Kidney (tissue), 10 donors: ENCODE measurements at regions not wholly inside any gene's neighbourhood (a gene's known extent, or its start where the extent isn't known, plus 50 kb on each side); places are given as distances from the start of the nearest gene placed in this dataset.
"Not testable (repeated sequence)": the region's sequence is repeated elsewhere in the genome, so short reads cannot be mapped to it uniquely, and the experiment has no call there.

Experiments used
- DNase-seq, 5 donors: peaks; one replicate each; pipeline ENCODE4 v3.0.0-alpha.2; 2013 to 2020
- FAIRE-seq: peaks from 2 replicates; lab custom pipeline; 2012; peaks lifted over from hg19 to GRCh38; lab: Jason Lieb, UNC
- H3K27ac ChIP-seq, 2 donors: one replicate each; pipeline ENCODE4 v1.7.0; 2013; ENCODE audit warnings: low read depth in 2 of 2, low read length in 2 of 2, inconsistent platforms in 1 of 2
- H3K27me3 ChIP-seq: one replicate; pipeline ENCODE4 v1.7.1; 2013; ENCODE audit warnings: low read length, inconsistent platforms; ENCODE audit not compliant: control insufficient read depth, insufficient read depth
- H3K36me3 ChIP-seq, 3 donors: one replicate each; pipeline versions ENCODE4 v1.7.0 to v1.7.1; 2013; ENCODE audit warnings: low read length in 3 of 3, control low read depth in 1 of 3, inconsistent platforms in 1 of 3; ENCODE audit not compliant: insufficient read depth in 3 of 3, control insufficient read depth in 2 of 3
- H3K4me1 ChIP-seq, 3 donors: one replicate each; pipeline versions ENCODE4 v1.7.0 to v1.7.1; 2013; ENCODE audit warnings: low read length in 3 of 3, inconsistent platforms in 1 of 3, low read depth in 1 of 3; ENCODE audit not compliant: control insufficient read depth in 2 of 3, insufficient read depth in 2 of 3
- H3K4me3 ChIP-seq, 3 donors: one replicate each; pipeline versions ENCODE4 v1.7.0 to v1.8.1; 2013; ENCODE audit warnings: low read length in 3 of 3, control low read depth in 1 of 3, inconsistent platforms in 1 of 3
- H3K9ac ChIP-seq, 3 donors: one replicate each; pipeline versions ENCODE4 v1.7.0 to v1.7.1; 2013; ENCODE audit warnings: low read length in 3 of 3, control low read depth in 1 of 3, inconsistent platforms in 1 of 3
- H3K9me3 ChIP-seq, 3 donors: one replicate each; pipeline versions ENCODE4 v1.7.0 to v1.7.1; 2013; ENCODE audit warnings: low read length in 3 of 3, control low read depth in 1 of 3, inconsistent platforms in 1 of 3; ENCODE audit not compliant: control insufficient read depth in 2 of 3, insufficient read depth in 1 of 3
- intact Hi-C: fragments of 100-400 bp; cut with DNase I; formaldehyde crosslinking; loops from one replicate; pipeline ENCODE4 v1.11.1; 2022
- donor health status: control.
- donor health status: control.
- donor health status: DM: yes; HTN: yes; CAD: no.
- donor health status: Normal renal cell carcinoma (clear cell type).

GRCh38 chr9:64622058-64622457 is 663.0 kb downstream of the FOXD4L5 start:
- H3K9me3 ChIP-seq, H3K27me3 ChIP-seq, H3K4me1 ChIP-seq, FAIRE-seq, H3K36me3 ChIP-seq, H3K27ac ChIP-seq, H3K4me3 ChIP-seq, intact Hi-C loops, H3K9ac ChIP-seq: not testable (repeated sequence)
- DNase-seq, result peak in 1 of 5 donors; percentile 51
